HepG2 (cell line): ENCODE measurements at regions not wholly inside any gene's neighbourhood (a gene's known extent, or its start where the extent isn't known, plus 50 kb on each side); places are given as distances from the start of the nearest gene placed in this dataset.

Source experiments
- CREM ChIP-seq, 2 experiments: sonication (generic) in 1 of 2; formaldehyde crosslinking in 1 of 2; IDR thresholded peaks; 2 replicates each; pipeline versions ENCODE4 v1.4.0 to v1.6.1; 2016 to 2020; ENCODE audit warnings: antibody characterized with exemption in 1 of 2, mild to moderate bottlenecking in 1 of 2, missing genetic modification reagents in 1 of 2
- EHMT2 ChIP-seq: fragments of 200-600 bp; sonication (generic); IDR thresholded peaks from 2 replicates; pipeline ENCODE4 v1.7.0; 2017; ENCODE audit warnings: antibody characterized with exemption, low read depth, low read length, borderline replicate concordance
- IRF9 ChIP-seq: sonication (generic); formaldehyde crosslinking; IDR thresholded peaks from 2 replicates; pipeline ENCODE4 v1.8.0; 2022; ENCODE audit warnings: missing genetic modification reagents, mild to moderate bottlenecking, borderline replicate concordance
- ZBTB7A ChIP-seq: sonication (generic); formaldehyde crosslinking; IDR thresholded peaks from 2 replicates; pipeline ENCODE4 v1.8.0; 2022; ENCODE audit warnings: mild to moderate bottlenecking, missing genetic modification reagents
- ZNF124 ChIP-seq: sonication (generic); formaldehyde crosslinking; IDR thresholded peaks from 2 replicates; pipeline ENCODE4 v1.4.0; 2020; ENCODE audit warnings: missing genetic modification reagents
- ZNF296 ChIP-seq: sonication (generic); formaldehyde crosslinking; conservative IDR thresholded peaks from 2 replicates; pipeline ENCODE4 v1.5.0; 2020; ENCODE audit warnings: mild to moderate bottlenecking, missing genetic modification reagents
- TF ChIP-seq, protein P1 (sequence below): IDR thresholded peaks from 2 replicates; pipeline ENCODE4 v1.6.1; 2016
- TF ChIP-seq, protein P2 (sequence below): sonication (generic); formaldehyde crosslinking; IDR thresholded peaks from 2 replicates; pipeline ENCODE4 v1.5.0; 2020; ENCODE audit warnings: mild to moderate bottlenecking, missing genetic modification reagents, moderate library complexity
- TF ChIP-seq, protein P3 (sequence below): sonication (generic); formaldehyde crosslinking; IDR thresholded peaks from 2 replicates; pipeline ENCODE4 v1.8.0; 2022; ENCODE audit warnings: mild to moderate bottlenecking, missing genetic modification reagents, moderate library complexity

DNA sequence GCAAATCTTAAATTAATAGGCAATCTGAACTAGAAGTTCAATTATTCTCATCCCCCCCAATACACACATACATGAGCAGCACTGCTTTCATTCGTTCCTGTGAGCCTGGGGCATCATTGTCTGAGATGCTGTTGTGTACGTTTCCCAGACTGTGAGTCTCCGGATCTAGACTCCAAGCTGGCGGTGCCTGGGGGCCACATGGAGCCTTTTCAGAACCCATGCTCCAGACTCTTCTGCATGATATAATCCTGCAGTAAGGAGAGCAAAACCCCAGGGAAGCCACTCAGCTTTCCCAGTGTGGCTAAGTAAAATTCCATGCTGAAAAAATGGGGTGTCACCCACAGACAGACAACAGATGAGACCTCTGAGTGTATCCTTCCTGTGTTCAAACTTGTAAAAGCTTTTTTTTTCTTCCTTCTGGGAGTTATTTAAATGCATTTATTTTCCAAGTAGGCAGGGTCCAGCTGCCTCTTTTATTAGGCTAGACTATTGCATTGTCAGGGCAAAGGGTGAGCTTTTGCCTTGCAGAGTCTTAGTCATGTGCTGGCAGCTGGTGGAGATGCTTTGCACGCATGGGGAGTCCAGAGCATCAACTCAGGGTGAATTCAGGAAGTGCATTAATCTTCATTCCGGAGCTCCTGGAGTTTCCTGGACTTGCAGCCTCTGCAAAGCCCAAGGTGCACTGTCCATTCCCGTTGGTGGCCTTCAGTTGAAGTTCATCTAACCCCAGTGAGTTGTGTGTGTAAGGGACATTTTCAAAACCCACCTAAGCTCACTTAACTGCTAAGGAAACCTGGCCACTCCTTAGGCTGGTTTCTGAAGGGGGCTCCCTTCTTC is 185.7 kb upstream of the ADO start:
- TF ChIP-seq IRF9 (CRISPR knock-in tag) (no peak), ZNF124 (CRISPR knock-in tag) (no peak), CREM (IDR thresholded peaks at IDR 0.05) (no peak), CREM (CRISPR knock-in tag; IDR thresholded peaks at IDR 0.05) (no peak), EHMT2 (no peak), ZBTB7A (CRISPR knock-in tag) (no peak), ZNF296 (CRISPR knock-in tag) (no peak)
- TF ChIP-seq, protein P1, sequence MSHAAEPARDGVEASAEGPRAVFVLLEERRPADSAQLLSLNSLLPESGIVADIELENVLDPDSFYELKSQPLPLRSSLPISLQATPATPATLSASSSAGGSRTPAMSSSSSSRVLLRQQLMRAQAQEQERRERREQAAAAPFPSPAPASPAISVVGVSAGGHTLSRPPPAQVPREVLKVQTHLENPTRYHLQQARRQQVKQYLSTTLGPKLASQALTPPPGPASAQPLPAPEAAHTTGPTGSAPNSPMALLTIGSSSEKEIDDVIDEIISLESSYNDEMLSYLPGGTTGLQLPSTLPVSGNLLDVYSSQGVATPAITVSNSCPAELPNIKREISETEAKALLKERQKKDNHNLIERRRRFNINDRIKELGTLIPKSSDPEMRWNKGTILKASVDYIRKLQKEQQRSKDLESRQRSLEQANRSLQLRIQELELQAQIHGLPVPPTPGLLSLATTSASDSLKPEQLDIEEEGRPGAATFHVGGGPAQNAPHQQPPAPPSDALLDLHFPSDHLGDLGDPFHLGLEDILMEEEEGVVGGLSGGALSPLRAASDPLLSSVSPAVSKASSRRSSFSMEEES (CRISPR knock-in tag): no peak
- TF ChIP-seq, protein P2, sequence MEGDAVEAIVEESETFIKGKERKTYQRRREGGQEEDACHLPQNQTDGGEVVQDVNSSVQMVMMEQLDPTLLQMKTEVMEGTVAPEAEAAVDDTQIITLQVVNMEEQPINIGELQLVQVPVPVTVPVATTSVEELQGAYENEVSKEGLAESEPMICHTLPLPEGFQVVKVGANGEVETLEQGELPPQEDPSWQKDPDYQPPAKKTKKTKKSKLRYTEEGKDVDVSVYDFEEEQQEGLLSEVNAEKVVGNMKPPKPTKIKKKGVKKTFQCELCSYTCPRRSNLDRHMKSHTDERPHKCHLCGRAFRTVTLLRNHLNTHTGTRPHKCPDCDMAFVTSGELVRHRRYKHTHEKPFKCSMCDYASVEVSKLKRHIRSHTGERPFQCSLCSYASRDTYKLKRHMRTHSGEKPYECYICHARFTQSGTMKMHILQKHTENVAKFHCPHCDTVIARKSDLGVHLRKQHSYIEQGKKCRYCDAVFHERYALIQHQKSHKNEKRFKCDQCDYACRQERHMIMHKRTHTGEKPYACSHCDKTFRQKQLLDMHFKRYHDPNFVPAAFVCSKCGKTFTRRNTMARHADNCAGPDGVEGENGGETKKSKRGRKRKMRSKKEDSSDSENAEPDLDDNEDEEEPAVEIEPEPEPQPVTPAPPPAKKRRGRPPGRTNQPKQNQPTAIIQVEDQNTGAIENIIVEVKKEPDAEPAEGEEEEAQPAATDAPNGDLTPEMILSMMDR (CRISPR knock-in tag): no peak
- TF ChIP-seq, protein P3, sequence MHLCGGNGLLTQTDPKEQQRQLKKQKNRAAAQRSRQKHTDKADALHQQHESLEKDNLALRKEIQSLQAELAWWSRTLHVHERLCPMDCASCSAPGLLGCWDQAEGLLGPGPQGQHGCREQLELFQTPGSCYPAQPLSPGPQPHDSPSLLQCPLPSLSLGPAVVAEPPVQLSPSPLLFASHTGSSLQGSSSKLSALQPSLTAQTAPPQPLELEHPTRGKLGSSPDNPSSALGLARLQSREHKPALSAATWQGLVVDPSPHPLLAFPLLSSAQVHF: no peak
